Progenitor cell of endocrine pancreas (in vitro differentiated cells): ENCODE measurements at regions not wholly inside any gene's neighbourhood (a gene's known extent, or its start where the extent isn't known, plus 50 kb on each side); places are given as distances from the start of the nearest gene placed in this dataset.

Experiments
- DNase-seq: peaks from one replicate; pipeline ENCODE4 v3.0.0; 2021; ENCODE audit warnings: low spot score; ENCODE audit not compliant: unreplicated experiment
- H3K27ac Mint-ChIP-seq: 2 replicates; pipeline ENCODE4 v1.8.0; 2021; ENCODE audit warnings: mild to moderate bottlenecking, moderate library complexity, mixed read lengths
- H3K27me3 Mint-ChIP-seq: 2 replicates; pipeline ENCODE4 v1.8.0; 2021; ENCODE audit warnings: mixed read lengths
- H3K36me3 Mint-ChIP-seq: 2 replicates; pipeline ENCODE4 v1.8.0; 2022; ENCODE audit warnings: mixed read lengths; ENCODE audit not compliant: insufficient read depth
- H3K4me1 Mint-ChIP-seq: 2 replicates; pipeline ENCODE4 v1.8.0; 2021; ENCODE audit warnings: low read depth, mixed read lengths
- H3K4me3 Mint-ChIP-seq: 2 replicates; pipeline ENCODE4 v1.8.0; 2021; ENCODE audit warnings: low read depth, mild to moderate bottlenecking, moderate library complexity, mixed read lengths
- H3K9me3 Mint-ChIP-seq: 2 replicates; pipeline ENCODE4 v1.8.0; 2021; ENCODE audit warnings: low read depth, mixed read lengths
- TF ChIP-seq, protein P1 (sequence below): fragments of 200-600 bp; sonication (generic); IDR thresholded peaks from one replicate; pipeline ENCODE4 v1.5.0; 2021; ENCODE audit warnings: antibody characterized with exemption, mild to moderate bottlenecking; ENCODE audit not compliant: unreplicated experiment

DNA sequence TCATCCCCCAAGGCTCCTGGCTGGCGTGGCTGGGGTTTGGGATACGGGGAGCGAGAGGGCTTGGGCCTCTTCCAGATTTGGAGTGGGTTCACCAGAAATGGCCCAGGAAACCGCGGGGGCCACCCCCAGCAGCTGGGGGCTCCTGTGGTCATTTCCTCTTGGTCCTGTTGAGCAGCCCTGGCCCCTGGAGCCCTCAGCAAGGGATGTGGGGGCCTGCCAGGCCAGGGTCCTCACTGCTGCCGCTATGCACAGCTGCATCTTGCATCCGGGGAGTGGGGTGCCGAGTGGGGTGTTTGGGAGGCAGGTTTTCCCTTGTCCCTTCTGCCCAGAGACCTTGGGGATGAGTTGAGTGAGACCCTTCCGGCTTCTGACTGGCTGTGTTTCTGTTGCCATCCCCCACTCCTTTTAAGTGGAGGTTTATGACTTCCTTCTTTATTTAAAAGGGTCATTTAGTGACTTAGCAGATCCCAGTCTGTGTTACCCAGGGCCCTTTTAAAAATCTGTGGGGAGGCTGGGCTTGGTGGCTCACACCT lies 319.8 kb downstream of the SEC14L1 start:
- Mint-ChIP-seq H3K27ac (no peak overlapping the region), H3K4me1 (peaks cover 32% of the 10 kb centered on the region), H3K4me3 (no peak overlapping the region), H3K27me3 (no peaks in the 10 kb centered on the region), H3K36me3 (peaks cover 8% of the 10 kb centered on the region), H3K9me3 (peaks cover 3% of the 10 kb centered on the region)
- DNase-seq = no peak
- TF ChIP-seq, protein P1, sequence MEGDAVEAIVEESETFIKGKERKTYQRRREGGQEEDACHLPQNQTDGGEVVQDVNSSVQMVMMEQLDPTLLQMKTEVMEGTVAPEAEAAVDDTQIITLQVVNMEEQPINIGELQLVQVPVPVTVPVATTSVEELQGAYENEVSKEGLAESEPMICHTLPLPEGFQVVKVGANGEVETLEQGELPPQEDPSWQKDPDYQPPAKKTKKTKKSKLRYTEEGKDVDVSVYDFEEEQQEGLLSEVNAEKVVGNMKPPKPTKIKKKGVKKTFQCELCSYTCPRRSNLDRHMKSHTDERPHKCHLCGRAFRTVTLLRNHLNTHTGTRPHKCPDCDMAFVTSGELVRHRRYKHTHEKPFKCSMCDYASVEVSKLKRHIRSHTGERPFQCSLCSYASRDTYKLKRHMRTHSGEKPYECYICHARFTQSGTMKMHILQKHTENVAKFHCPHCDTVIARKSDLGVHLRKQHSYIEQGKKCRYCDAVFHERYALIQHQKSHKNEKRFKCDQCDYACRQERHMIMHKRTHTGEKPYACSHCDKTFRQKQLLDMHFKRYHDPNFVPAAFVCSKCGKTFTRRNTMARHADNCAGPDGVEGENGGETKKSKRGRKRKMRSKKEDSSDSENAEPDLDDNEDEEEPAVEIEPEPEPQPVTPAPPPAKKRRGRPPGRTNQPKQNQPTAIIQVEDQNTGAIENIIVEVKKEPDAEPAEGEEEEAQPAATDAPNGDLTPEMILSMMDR = no peak

DNA sequence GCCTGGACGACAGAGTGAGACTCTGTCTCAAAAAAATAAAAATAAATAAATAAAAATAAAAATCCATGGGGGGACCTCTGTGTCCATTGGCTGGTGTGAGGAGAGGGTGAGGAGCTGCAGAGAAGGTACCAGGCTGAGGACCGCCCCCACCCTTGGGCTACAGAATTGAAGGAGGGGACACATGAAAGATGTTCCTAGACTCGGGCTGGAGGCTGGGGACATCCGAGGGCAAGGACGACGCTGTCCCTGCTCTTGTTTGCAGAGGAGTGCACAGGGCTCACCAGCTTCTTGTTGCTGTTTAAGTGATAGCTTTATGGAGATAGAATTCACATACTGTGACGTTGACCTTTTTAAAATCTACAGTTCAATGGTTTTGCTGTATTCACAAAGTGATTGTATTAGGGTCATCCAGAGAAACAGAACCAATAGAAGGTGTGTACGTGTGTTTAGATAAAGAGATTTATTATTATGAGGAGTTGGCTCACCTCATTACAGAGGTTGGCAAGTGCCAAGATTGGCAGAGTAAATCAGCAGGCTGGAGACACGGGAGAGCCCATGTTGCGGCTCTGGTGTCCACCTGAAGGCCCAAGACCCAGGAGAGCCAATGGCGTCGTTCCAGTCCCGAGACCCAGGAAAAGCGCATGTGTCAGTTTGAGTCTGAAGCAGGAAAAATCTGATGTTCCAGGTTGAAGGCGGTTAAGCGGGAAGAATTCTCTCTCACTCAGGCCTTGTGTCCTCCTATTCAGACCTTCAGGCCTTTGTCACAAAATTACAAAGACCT lies 320.7 kb downstream of the SEC14L1 start:
- TF ChIP-seq, protein P1 = no peak
- peak overlapping the region; percentile 56 for H3K27ac Mint-ChIP-seq
- H3K27me3 Mint-ChIP-seq = no peaks in the 10 kb centered on the region
- no peak for DNase-seq
- peaks cover 3% of the 10 kb centered on the region for H3K9me3 Mint-ChIP-seq
- H3K4me1 Mint-ChIP-seq = peaks cover 38% of the 10 kb centered on the region
- H3K4me3 Mint-ChIP-seq = no peak overlapping the region
- H3K36me3 Mint-ChIP-seq = peaks cover 8% of the 10 kb centered on the region

DNA sequence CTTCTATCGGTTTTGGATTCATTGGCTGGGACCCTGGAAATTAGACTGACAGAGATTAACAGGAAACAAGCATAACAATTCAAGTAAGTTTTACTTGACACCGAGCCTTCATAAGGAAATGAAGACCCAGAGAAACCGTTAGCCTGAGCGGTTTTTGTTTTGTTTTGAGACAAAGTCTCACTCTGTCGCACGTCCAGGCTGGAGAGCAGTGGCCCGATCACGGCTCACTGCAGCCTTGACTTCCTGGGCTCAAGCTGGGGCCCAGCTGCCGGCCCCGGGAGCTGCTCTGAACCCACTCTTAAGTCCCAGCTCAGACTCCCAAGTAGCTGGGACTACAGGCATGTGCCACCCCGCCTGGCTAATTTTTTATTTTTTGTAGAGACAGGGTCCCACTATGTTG lies 321.3 kb downstream of the SEC14L1 start:
- Mint-ChIP-seq H3K36me3 (peaks cover 8% of the 10 kb centered on the region), H3K4me3 (no peak overlapping the region), H3K9me3 (peaks cover 3% of the 10 kb centered on the region), H3K4me1 (peaks cover 41% of the 10 kb centered on the region), H3K27me3 (no peaks in the 10 kb centered on the region), H3K27ac (peak overlapping the region; percentile 56)
- DNase-seq = no peak
- TF ChIP-seq, protein P1 = no peak

DNA sequence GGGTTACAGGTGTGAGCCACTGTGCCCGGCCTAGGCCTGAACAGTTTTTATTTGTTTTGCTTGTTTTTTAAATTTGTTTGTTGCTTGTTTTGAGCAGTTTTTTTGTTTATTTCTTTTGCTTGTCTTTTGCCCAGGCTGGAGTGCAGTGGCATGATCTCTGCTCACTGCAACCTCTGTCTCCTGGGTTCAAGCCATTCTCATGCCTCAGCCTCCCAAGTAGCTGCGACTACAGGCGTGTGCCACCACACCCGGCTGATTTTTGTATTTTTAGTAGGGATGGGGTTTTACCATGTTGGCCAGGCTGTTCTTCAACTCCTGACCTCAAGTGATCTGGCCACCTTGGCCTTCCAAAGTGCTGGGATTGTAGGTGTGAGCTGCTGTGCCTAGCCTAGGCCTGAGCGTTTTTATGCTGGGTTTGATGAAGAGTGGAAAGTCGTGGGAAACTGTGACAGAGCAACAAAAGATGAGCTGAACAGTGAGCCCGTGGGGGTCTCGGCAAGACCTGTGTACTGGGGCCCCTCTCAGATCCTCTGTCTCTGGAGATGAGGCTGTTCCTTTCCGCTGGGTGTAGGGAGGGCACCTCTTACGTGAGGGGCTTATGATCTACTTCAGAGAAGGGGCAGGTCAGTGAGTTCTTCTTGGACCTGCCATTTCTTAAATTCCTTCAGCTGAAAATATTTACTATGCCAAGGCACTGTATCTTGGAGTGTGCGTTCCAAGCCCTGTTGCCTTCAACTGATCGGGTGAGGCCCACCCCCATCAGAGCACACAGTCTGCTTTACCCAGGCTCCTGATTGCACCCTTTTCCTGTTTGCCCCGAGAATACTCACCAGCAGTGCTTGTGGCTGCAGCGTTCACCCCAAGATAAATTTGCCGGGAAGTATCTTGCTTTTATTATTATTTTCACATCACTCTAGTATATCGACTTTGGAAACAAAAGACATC lies 322.1 kb downstream of the SEC14L1 start:
- Mint-ChIP-seq H3K4me1 (peaks cover 41% of the 10 kb centered on the region), H3K27ac (peak overlapping the region; percentile 67), H3K4me3 (no peak overlapping the region), H3K36me3 (peaks cover 8% of the 10 kb centered on the region), H3K9me3 (peaks cover 3% of the 10 kb centered on the region), H3K27me3 (no peaks in the 10 kb centered on the region)
- TF ChIP-seq, protein P1 = no peak
- DNase-seq = no peak

DNA sequence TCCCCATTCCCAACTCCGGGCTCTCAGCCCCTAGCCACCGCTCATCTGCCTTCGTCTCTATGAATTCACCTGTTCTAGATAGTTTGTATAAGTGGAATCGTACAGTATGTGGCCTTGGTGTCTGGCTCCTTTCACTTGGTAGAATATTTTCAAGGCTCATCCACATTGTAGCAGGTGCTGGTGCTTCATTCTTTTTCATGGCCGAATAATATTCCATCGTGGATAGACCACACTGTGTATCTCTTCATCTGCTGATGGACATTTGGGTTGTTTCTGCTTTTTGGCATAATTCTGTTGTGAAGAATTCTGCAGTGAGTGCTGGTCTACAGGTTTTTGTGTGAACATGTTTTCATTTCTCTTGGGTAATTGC lies 324.2 kb downstream of the SEC14L1 start:
- Mint-ChIP-seq H3K4me3 (peak overlapping the region; percentile 17), H3K4me1 (peaks cover 41% of the 10 kb centered on the region), H3K27ac (peak overlapping the region; percentile 86), H3K9me3 (peaks cover 3% of the 10 kb centered on the region), H3K36me3 (peaks cover 9% of the 10 kb centered on the region), H3K27me3 (no peaks in the 10 kb centered on the region)
- DNase-seq = no peak
- TF ChIP-seq, protein P1 = no peak
